H1 (cell line): ENCODE measurements at regions not wholly inside any gene's neighbourhood (a gene's known extent, or its start where the extent isn't known, plus 50 kb on each side); places are given as distances from the start of the nearest gene placed in this dataset.

Source experiments
- CBX8 ChIP-seq: fragments of 300-800, 300-1000 bp; sonication (generic); IDR thresholded peaks from 2 replicates; pipeline ENCODE4 v1.7.1; 2016; ENCODE audit warnings: low read depth, low read length, borderline replicate concordance

- no peak for TF ChIP-seq CBX8
Observed at GRCh38 chr20:23266530-23267398, 83.8 kb upstream of the NXT1 start (continued).
